ENCODE measurements at regions not wholly inside any gene's neighbourhood (a gene's known extent, or its start where the extent isn't known, plus 50 kb on each side); places are given as distances from the start of the nearest gene placed in this dataset.
"Not testable (repeated sequence)": the region's sequence is repeated elsewhere in the genome, so short reads cannot be mapped to it uniquely, and the experiment has no call there.

GRCh38 chr15:47885920-47886319, 168.6 kb downstream of the SEMA6D start:
- DNase-seq: no peak

GRCh38 chr15:47887241-47887800, 170.0 kb downstream of the SEMA6D start:
- no peak for DNase-seq

- no peak for DNase-seq
Observed at GRCh38 chr15:47888385-47889100, 171.2 kb downstream of the SEMA6D start.

GRCh38 chr15:47890397-47891150, 173.3 kb downstream of the SEMA6D start:
- no peak for DNase-seq

GRCh38 chr15:47897525-47897924, 180.2 kb downstream of the SEMA6D start:
- no peak for DNase-seq

GRCh38 chr15:47900751-47901150, 183.4 kb downstream of the SEMA6D start:
- no peak for DNase-seq

GRCh38 chr15:47903368-47903767, 186.1 kb downstream of the SEMA6D start:
- DNase-seq: no peak

GRCh38 chr15:47908486-47908885, 191.2 kb downstream of the SEMA6D start:
- no peak for DNase-seq

- no peak for DNase-seq
Observed at GRCh38 chr15:47908950-47909670, 191.8 kb downstream of the SEMA6D start.

- DNase-seq: not testable (repeated sequence)
Observed at GRCh38 chr15:47912910-47913309, 195.6 kb downstream of the SEMA6D start.

GRCh38 chr15:47917881-47918280, 200.6 kb downstream of the SEMA6D start:
- DNase-seq: no peak

GRCh38 chr15:47918877-47919276, 201.6 kb downstream of the SEMA6D start:
- no peak for DNase-seq

- DNase-seq: no peak
Observed at GRCh38 chr15:47924381-47924780, 196.4 kb upstream of the SLC24A5 start.

GRCh38 chr15:47929138-47929803, 191.5 kb upstream of the SLC24A5 start:
- no peak for DNase-seq

- DNase-seq: no peak
Observed at GRCh38 chr15:47932261-47932660, 188.5 kb upstream of the SLC24A5 start.

- DNase-seq: no peak
Observed at GRCh38 chr15:47932951-47933641, 187.7 kb upstream of the SLC24A5 start.

GRCh38 chr15:47933865-47934264, 186.9 kb upstream of the SLC24A5 start:
- no peak for DNase-seq

- no peak for DNase-seq
Observed at GRCh38 chr15:47934342-47934741, 186.4 kb upstream of the SLC24A5 start.

- DNase-seq: no peak
Observed at GRCh38 chr15:47937834-47938233, 183.0 kb upstream of the SLC24A5 start.

GRCh38 chr15:47944637-47945288, 176.0 kb upstream of the SLC24A5 start:
- DNase-seq: no peak

Measured in amygdala (tissue), 56 donors.